ENCODE measurements at regions not wholly inside any gene's neighbourhood (a gene's known extent, or its start where the extent isn't known, plus 50 kb on each side); places are given as distances from the start of the nearest gene placed in this dataset.

GRCh38 chr6:21955951-21956350 is 340.9 kb downstream of the PRL start:
- Histone ChIP-seq H3K36me3 (no peaks in the 10 kb centered on the region), H3K9me3 (no peaks in the 10 kb centered on the region), H3K27ac (replicated peaks in 1 of 4) (no peak overlapping the region), H3K4me3 (no peak overlapping the region), H3K27me3 (no peaks in the 10 kb centered on the region), H3K4me1 (peaks cover 15 to 38% (median 28%) of the 10 kb centered on the region in 4 donors)
- intact Hi-C loops (cut with DNase I): no loop called here
- TF ChIP-seq POLR2A (IDR thresholded peaks at IDR 0.05; ENCODE audit: low read depth) (no peak), CTCF (IDR thresholded peaks at IDR 0.05) (no peak), EP300 (IDR thresholded peaks at IDR 0.05) (no peak), POLR2AphosphoS5 (IDR thresholded peaks at IDR 0.05) (no peak)
- WGBS: 88% methylated on average over 6 of the region's 8 CpGs
- DNase-seq (ENCODE audit: extremely low spot score): no peak

GRCh38 chr6:21958428-21958827 is 338.4 kb downstream of the PRL start:
- H3K36me3 ChIP-seq: no peaks in the 10 kb centered on the region
- DNase-seq (ENCODE audit: extremely low spot score): no peak
- intact Hi-C loops (cut with DNase I): no loop called here
- no peaks in the 10 kb centered on the region for H3K9me3 ChIP-seq
- no peak for TF ChIP-seq POLR2A (IDR thresholded peaks at IDR 0.05; ENCODE audit: low read depth)
- TF ChIP-seq CTCF (IDR thresholded peaks at IDR 0.05): no peak
- TF ChIP-seq POLR2AphosphoS5 (IDR thresholded peaks at IDR 0.05): no peak
- no peak for TF ChIP-seq EP300 (IDR thresholded peaks at IDR 0.05)
- WGBS: 85% methylated on average over 2 of the region's 2 CpGs
- no peaks in the 10 kb centered on the region for H3K27me3 ChIP-seq
- no peak overlapping the region for H3K4me3 ChIP-seq
- no peak overlapping the region for H3K27ac ChIP-seq (replicated peaks in 1 of 4)
- H3K4me1 ChIP-seq: peaks cover 11 to 17% (median 16%) of the 10 kb centered on the region in 4 donors

GRCh38 chr6:21961226-21961625 is 335.6 kb downstream of the PRL start:
- intact Hi-C loops (cut with DNase I): no loop called here
- Histone ChIP-seq H3K4me3 (no peak overlapping the region), H3K36me3 (no peaks in the 10 kb centered on the region), H3K4me1 (peaks cover 0 to 9% (median 0%) of the 10 kb centered on the region in 4 donors), H3K27ac (replicated peaks in 1 of 4) (no peak overlapping the region), H3K9me3 (no peaks in the 10 kb centered on the region), H3K27me3 (no peaks in the 10 kb centered on the region)
- 85% methylated on average over 4 of the region's 4 CpGs for WGBS
- no peak for TF ChIP-seq POLR2A (IDR thresholded peaks at IDR 0.05; ENCODE audit: low read depth)
- no peak for DNase-seq (ENCODE audit: extremely low spot score)

- TF ChIP-seq POLR2AphosphoS5 (IDR thresholded peaks at IDR 0.05) (no peak), CTCF (IDR thresholded peaks at IDR 0.05) (no peak), EP300 (IDR thresholded peaks at IDR 0.05) (no peak), POLR2A (IDR thresholded peaks at IDR 0.05; ENCODE audit: low read depth) (no peak)
- DNase-seq (ENCODE audit: extremely low spot score): no peak
- H3K27me3 ChIP-seq: no peaks in the 10 kb centered on the region
- H3K4me3 ChIP-seq: no peak overlapping the region
- no peaks in the 10 kb centered on the region for H3K9me3 ChIP-seq
- intact Hi-C loops (cut with DNase I): no loop called here
- H3K27ac ChIP-seq (replicated peaks in 1 of 4): no peak overlapping the region
- H3K4me1 ChIP-seq: peaks cover 0 to 9% (median 4%) of the 10 kb centered on the region in 4 donors
- no peaks in the 10 kb centered on the region for H3K36me3 ChIP-seq
- WGBS: 59% methylated on average over 3 of the region's 3 CpGs
Observed at GRCh38 chr6:21965016-21965415, 331.8 kb downstream of the PRL start.

GRCh38 chr6:21965953-21966539 is 330.8 kb downstream of the PRL start:
- Histone ChIP-seq H3K4me1 (peaks cover 2 to 11% (median 7%) of the 10 kb centered on the region in 4 donors), H3K27ac (replicated peaks in 1 of 4) (no peak overlapping the region), H3K27me3 (no peaks in the 10 kb centered on the region), H3K4me3 (no peak overlapping the region), H3K9me3 (no peaks in the 10 kb centered on the region), H3K36me3 (no peaks in the 10 kb centered on the region)
- WGBS: 89% methylated on average over 8 of the region's 8 CpGs
- DNase-seq (ENCODE audit: extremely low spot score): no peak
- TF ChIP-seq CTCF (IDR thresholded peaks at IDR 0.05) (no peak), EP300 (IDR thresholded peaks at IDR 0.05) (no peak), POLR2A (IDR thresholded peaks at IDR 0.05; ENCODE audit: low read depth) (no peak), POLR2AphosphoS5 (IDR thresholded peaks at IDR 0.05) (no peak)
- intact Hi-C loops (cut with DNase I): no loop called here

Data from esophagus muscularis mucosa (tissue), 4 donors.